Uterus (tissue), 3 donors: ENCODE measurements at regions not wholly inside any gene's neighbourhood (a gene's known extent, or its start where the extent isn't known, plus 50 kb on each side); places are given as distances from the start of the nearest gene placed in this dataset.

ENCODE experiments used
- DNase-seq, 2 donors: peaks; one replicate each; pipeline ENCODE4 v3.0.0-alpha.2; 2019 to 2020
- H3K27ac ChIP-seq, 2 donors: fragments of 200-600 bp; sonication (generic); 1 replicate in 1 of 2; 2 replicates in 1 of 2; pipeline ENCODE4 v1.5.1; 2016 to 2018
- H3K27me3 ChIP-seq, 2 donors: fragments of 200-600 bp; sonication (generic); one replicate each; pipeline ENCODE4 v1.5.1; 2018 to 2019; ENCODE audit warnings: control low read depth in 1 of 2
- H3K36me3 ChIP-seq, 2 donors: fragments of 200-600 bp; sonication (generic); one replicate each; pipeline ENCODE4 v1.5.1; 2019; ENCODE audit warnings: control low read depth in 1 of 2
- H3K4me1 ChIP-seq, 2 donors: fragments of 200-600 bp; sonication (generic); one replicate each; pipeline ENCODE4 v1.5.1; 2018 to 2019; ENCODE audit warnings: control low read depth in 1 of 2
- H3K4me3 ChIP-seq, 2 donors: fragments of 200-600 bp; sonication (generic); 1 replicate in 1 of 2; 2 replicates in 1 of 2; pipeline ENCODE4 v1.5.1; 2018 to 2019; ENCODE audit warnings: mild to moderate bottlenecking in 1 of 2
- H3K9me3 ChIP-seq, 2 donors: fragments of 200-600 bp; sonication (generic); one replicate each; pipeline ENCODE4 v1.5.1; 2019; ENCODE audit warnings: control low read depth in 1 of 2
- CTCF ChIP-seq, 4 experiments: fragments of 200-600 bp in 2 of 4; fragments of 450-650 bp in 2 of 4; sonication (generic) in 2 of 4; IDR thresholded peaks; one replicate each; pipeline ENCODE4 v1.5.1; 2016 to 2019; ENCODE audit warnings: antibody characterized with exemption in 4 of 4, mild to moderate bottlenecking in 2 of 4, moderate library complexity in 1 of 4
- POLR2A ChIP-seq, 2 donors: fragments of 450-650 bp; IDR thresholded peaks; one replicate each; pipeline ENCODE4 v1.6.1; 2016; ENCODE audit warnings: antibody characterized with exemption in 2 of 2, mild to moderate bottlenecking in 1 of 2, moderate library complexity in 1 of 2
- intact Hi-C: fragments of 100-400 bp; cut with DNase I; formaldehyde crosslinking; loops from one replicate; pipeline ENCODE4 v1.15.1; 2023; ENCODE audit warnings: low total_unique reads
- donor health status: DM: yes; HTN: yes; CAD: no.

DNA sequence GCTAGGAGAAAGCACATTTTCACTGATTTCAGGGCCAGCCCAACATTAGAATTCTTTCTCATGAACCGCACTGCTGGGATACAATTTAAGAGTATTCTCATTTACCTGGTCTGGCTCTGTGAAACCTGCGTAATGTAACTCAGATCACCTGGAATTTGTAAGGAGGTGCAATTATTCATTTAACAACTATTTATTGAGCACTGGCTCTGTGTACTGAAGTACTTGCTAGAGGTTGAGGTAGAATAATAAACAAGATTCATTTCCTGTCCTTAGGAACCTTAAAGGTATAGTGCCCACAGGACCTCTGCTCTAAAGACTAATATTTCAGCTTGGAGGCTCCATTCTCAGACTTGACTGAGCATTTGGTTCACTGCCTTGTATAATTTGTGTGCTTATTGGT lies 242.2 kb upstream of the ZPLD1 start:
- Histone ChIP-seq H3K36me3 (no peaks in the 10 kb centered on the region), H3K27ac (no peak overlapping the region), H3K4me3 (no peak overlapping the region), H3K4me1 (no peaks in the 10 kb centered on the region), H3K27me3 (no peaks in the 10 kb centered on the region), H3K9me3 (no peaks in the 10 kb centered on the region)
- intact Hi-C loops, result no loop called here
- TF ChIP-seq POLR2A (IDR thresholded peaks at IDR 0.05), result no peak
- TF ChIP-seq CTCF (IDR thresholded peaks at IDR 0.05), result no peak
- no peak for DNase-seq

DNA sequence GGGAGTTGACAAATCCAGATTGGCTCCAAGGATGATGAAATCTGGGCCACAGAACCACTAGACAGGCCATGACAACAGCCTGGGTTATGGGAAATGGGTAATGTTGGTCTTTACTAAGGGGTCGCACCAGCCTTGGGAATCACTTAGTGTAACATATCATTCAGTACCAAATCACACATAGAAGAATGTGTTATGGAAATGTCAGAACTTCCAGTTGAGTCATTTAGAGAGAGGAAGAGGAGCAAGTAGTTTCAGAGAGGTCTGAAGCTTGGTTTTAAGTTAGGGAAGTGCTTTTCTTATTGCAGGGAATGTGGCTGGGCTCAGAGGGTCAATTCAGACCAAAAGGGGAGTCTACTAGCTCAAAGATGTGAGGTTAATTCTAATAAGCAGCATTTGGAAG lies 241.6 kb upstream of the ZPLD1 start:
- H3K27me3 ChIP-seq, result no peaks in the 10 kb centered on the region
- H3K9me3 ChIP-seq, result no peaks in the 10 kb centered on the region
- H3K4me3 ChIP-seq, result no peak overlapping the region
- no peak for DNase-seq
- intact Hi-C loops, result no loop called here
- TF ChIP-seq POLR2A (IDR thresholded peaks at IDR 0.05), result no peak
- no peak for TF ChIP-seq CTCF (IDR thresholded peaks at IDR 0.05)
- H3K4me1 ChIP-seq, result no peaks in the 10 kb centered on the region
- no peaks in the 10 kb centered on the region for H3K36me3 ChIP-seq
- no peak overlapping the region for H3K27ac ChIP-seq

DNA sequence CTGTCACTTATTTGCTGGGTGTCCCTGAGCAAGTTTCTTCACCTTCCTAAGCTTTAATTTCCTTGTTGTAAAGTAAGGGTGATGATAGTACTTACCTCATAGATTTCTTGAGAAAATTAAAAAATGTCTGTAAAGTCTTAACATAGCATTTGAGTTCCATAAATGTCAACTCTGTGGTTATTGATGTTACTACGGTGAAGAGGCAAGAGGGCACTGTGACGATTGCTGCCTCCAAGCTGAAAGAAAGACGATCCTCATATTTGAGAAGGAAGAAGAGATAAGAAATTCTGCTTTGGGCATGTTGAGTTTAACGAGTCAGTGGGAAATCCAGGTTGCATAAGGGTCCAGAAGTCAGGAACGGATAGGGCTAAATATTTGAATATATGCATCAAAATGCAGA lies 240.8 kb upstream of the ZPLD1 start:
- intact Hi-C loops, result no loop called here
- Histone ChIP-seq H3K27me3 (no peaks in the 10 kb centered on the region), H3K27ac (no peak overlapping the region), H3K9me3 (no peaks in the 10 kb centered on the region), H3K4me1 (no peaks in the 10 kb centered on the region), H3K36me3 (no peaks in the 10 kb centered on the region), H3K4me3 (no peak overlapping the region)
- no peak for DNase-seq
- TF ChIP-seq POLR2A (IDR thresholded peaks at IDR 0.05) (no peak), CTCF (IDR thresholded peaks at IDR 0.05) (no peak)

- no peak overlapping the region for H3K27ac ChIP-seq
Observed at GRCh38 chr3:102194760-102195159, 240.1 kb upstream of the ZPLD1 start.

More at GRCh38 chr3:102194760-102195159, 240.1 kb upstream of the ZPLD1 start:
- Histone ChIP-seq H3K4me1 (no peaks in the 10 kb centered on the region), H3K27me3 (no peaks in the 10 kb centered on the region), H3K36me3 (no peaks in the 10 kb centered on the region), H3K9me3 (no peaks in the 10 kb centered on the region), H3K4me3 (no peak overlapping the region)
- DNase-seq, result no peak
- TF ChIP-seq CTCF (IDR thresholded peaks at IDR 0.05) (no peak), POLR2A (IDR thresholded peaks at IDR 0.05) (no peak)
- intact Hi-C loops, result no loop called here
